ENCODE measurements at regions not wholly inside any gene's neighbourhood (a gene's known extent, or its start where the extent isn't known, plus 50 kb on each side); places are given as distances from the start of the nearest gene placed in this dataset.

DNA sequence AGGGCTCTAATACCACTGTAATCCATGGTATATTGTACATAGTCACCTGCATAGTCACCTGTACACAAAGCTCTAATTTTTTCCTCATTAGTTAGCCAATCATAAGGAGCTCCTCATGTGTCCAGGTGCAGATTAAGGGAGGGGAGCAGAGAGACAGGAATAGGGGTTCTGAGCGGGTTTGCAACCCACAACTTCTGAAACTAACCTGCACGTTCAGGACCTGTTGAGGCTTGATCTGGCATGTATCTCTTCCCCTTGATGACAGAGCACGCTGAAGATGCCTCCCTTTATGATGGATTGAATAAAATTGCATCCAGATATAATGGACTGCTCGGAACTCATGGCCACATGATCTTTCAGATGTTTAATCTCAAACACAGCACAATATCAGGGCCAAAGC is 144.0 kb upstream of the PRNP start:
- no peak for TF ChIP-seq CTCF (IDR thresholded peaks at IDR 0.05; ENCODE audit: low read depth, low read length)
- no peaks in the 10 kb centered on the region for H3K27me3 ChIP-seq (ENCODE audit: insufficient read depth, low read depth, severe bottlenecking)
- no peak overlapping the region for H3K4me3 ChIP-seq (ENCODE audit: low read depth, low read length)
- no peaks in the 10 kb centered on the region for H3K9me3 ChIP-seq (ENCODE audit: severe bottlenecking)
- no peak for DNase-seq
- no peak overlapping the region for H3K27ac ChIP-seq
- H3K36me3 ChIP-seq = no peaks in the 10 kb centered on the region

DNA sequence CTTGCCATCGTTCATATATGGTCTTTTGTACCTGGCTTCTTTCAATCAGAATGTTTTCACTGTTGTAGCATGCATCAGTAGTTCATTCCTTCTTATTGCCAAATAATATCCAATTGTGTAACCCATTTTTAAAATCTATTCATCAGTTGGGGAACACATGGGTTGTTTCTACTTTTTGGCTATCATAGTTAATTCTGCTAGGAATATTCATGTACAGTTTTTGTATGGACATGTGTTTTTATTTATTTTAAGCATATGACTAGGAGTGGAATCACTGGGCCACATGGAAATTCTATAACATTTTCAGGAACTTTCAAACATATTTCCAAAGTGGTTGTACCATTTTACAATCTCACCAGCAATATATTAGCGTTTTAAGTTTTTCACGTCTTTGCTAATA is 151.9 kb upstream of the PRNP start:
- no peak overlapping the region for H3K27ac ChIP-seq
- H3K27me3 ChIP-seq (ENCODE audit: insufficient read depth, low read depth, severe bottlenecking) = no peaks in the 10 kb centered on the region
- no peaks in the 10 kb centered on the region for H3K9me3 ChIP-seq (ENCODE audit: severe bottlenecking)
- no peak for TF ChIP-seq CTCF (IDR thresholded peaks at IDR 0.05; ENCODE audit: low read depth, low read length)
- no peaks in the 10 kb centered on the region for H3K36me3 ChIP-seq
- DNase-seq = no peak
- H3K4me3 ChIP-seq (ENCODE audit: low read depth, low read length) = no peak overlapping the region

DNA sequence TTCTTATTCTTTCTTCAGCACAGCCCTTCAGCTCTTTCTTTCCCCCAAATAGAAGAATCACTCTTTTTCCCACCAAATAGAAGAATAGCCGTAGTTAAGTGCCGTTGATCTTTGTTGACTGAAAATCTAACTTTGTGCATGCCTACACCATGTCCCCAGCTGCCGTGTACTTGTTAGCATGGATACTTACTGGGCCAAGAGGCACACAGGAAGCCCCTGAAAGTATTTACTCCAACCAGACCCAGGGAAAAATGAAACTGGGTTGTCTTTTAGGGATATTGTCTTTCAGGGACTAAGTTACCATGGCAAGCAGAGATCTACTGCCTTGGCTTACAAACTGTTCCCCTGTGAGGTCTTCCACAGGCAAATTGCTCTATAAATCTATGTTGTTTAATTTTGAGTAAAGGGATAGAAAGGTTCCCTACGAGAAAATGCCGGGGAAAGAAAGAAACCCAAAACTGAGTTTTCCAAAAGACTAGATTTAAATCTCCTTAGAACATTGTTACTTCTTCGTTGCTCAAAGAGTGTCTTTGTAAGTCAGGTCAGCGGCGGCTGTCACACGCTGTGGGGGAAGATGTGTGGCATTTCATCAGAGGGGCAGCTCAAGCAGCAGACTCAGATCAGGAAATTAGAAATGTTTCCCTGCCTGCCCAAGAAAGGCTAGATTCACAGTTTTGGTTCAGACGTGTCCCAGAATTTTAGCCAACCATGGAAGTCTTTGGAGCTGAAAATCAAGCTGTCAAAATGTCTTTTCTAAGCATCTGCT is 152.7 kb upstream of the PRNP start:
- Histone ChIP-seq H3K4me3 (ENCODE audit: low read depth, low read length) (no peak overlapping the region), H3K36me3 (no peaks in the 10 kb centered on the region), H3K9me3 (ENCODE audit: severe bottlenecking) (no peaks in the 10 kb centered on the region), H3K27me3 (ENCODE audit: insufficient read depth, low read depth, severe bottlenecking) (no peaks in the 10 kb centered on the region), H3K27ac (no peak overlapping the region)
- no peak for TF ChIP-seq CTCF (IDR thresholded peaks at IDR 0.05; ENCODE audit: low read depth, low read length)
- DNase-seq = no peak

- Histone ChIP-seq H3K9me3 (ENCODE audit: severe bottlenecking) (no peaks in the 10 kb centered on the region), H3K27me3 (ENCODE audit: insufficient read depth, low read depth, severe bottlenecking) (no peaks in the 10 kb centered on the region), H3K27ac (no peak overlapping the region), H3K36me3 (no peaks in the 10 kb centered on the region), H3K4me3 (ENCODE audit: low read depth, low read length) (no peak overlapping the region)
- DNase-seq = no peak
- no peak for TF ChIP-seq CTCF (IDR thresholded peaks at IDR 0.05; ENCODE audit: low read depth, low read length)
Observed at GRCh38 chr20:4532772-4533171, 153.5 kb upstream of the PRNP start.

GRCh38 chr20:4524792-4525191 is 161.5 kb upstream of the PRNP start:
- DNase-seq = no peak
- Histone ChIP-seq H3K4me3 (ENCODE audit: low read depth, low read length) (no peak overlapping the region), H3K27ac (no peak overlapping the region), H3K9me3 (ENCODE audit: severe bottlenecking) (no peaks in the 10 kb centered on the region), H3K27me3 (ENCODE audit: insufficient read depth, low read depth, severe bottlenecking) (no peaks in the 10 kb centered on the region), H3K36me3 (no peaks in the 10 kb centered on the region)
- no peak for TF ChIP-seq CTCF (IDR thresholded peaks at IDR 0.05; ENCODE audit: low read depth, low read length)

DNA sequence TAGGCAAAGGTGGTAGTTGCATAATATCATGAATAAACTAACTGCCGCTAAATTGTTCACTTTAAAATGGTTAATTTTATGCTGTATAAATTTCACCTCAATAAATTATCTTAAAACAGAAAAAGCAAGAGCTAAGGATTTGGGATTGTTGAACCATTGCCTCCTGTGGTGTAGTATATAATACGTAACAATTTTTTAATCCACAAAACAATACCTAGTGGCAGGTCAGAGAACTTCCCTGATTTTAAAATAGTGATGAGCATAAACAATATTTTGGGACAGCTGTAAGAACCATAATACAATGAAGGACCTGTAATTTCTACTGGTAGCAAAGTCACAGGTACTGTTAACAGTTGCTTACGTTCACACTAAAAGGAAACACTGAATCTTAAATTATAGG is 161.9 kb upstream of the PRNP start:
- no peak overlapping the region for H3K4me3 ChIP-seq (ENCODE audit: low read depth, low read length)
- TF ChIP-seq CTCF (IDR thresholded peaks at IDR 0.05; ENCODE audit: low read depth, low read length) = no peak
- no peak for DNase-seq
- H3K27me3 ChIP-seq (ENCODE audit: insufficient read depth, low read depth, severe bottlenecking) = no peaks in the 10 kb centered on the region
- no peaks in the 10 kb centered on the region for H3K36me3 ChIP-seq
- no peak overlapping the region for H3K27ac ChIP-seq
- H3K9me3 ChIP-seq (ENCODE audit: severe bottlenecking) = no peaks in the 10 kb centered on the region

Data from WERI-Rb-1 (cell line).